ENCODE measurements at regions not wholly inside any gene's neighbourhood (a gene's known extent, or its start where the extent isn't known, plus 50 kb on each side); places are given as distances from the start of the nearest gene placed in this dataset.
"Not testable (repeated sequence)": the region's sequence is repeated elsewhere in the genome, so short reads cannot be mapped to it uniquely, and the experiment has no call there.

- not testable (repeated sequence) for TF ChIP-seq CTCF, POLR2A (IDR thresholded peaks at IDR 0.05)
These were observed 123.1 kb upstream of the CRY1 start for GRCh38 chr12:107216411-107216810.

Data from body of pancreas (tissue), 4 donors.